GM10248 (cell line): ENCODE measurements at regions not wholly inside any gene's neighbourhood (a gene's known extent, or its start where the extent isn't known, plus 50 kb on each side); places are given as distances from the start of the nearest gene placed in this dataset.

Source experiments
- CTCF ChIA-PET: fragments of 300-600 bp; sonication (Branson Sonifier 250); formaldehyde crosslinking; extraction: SDS; loops from one replicate; lab custom pipeline; 2021; ENCODE audit warnings: antibody characterized with exemption; lab: Yijun Ruan, JAX
- POLR2A ChIA-PET: fragments of 350-650 bp; sonication (Branson Sonifier 250); formaldehyde crosslinking; extraction: SDS; loops from one replicate; lab custom pipeline; 2020; ENCODE audit warnings: antibody characterized with exemption; lab: Yijun Ruan, JAX
- DNase-seq: peaks from one replicate; pipeline ENCODE4 v3.0.0; 2012; ENCODE audit errors: extremely low spot score
- CTCF ChIP-seq: IDR thresholded peaks from 2 replicates; pipeline ENCODE4 v1.5.1; 2012; ENCODE audit warnings: mild to moderate bottlenecking, low read depth; ENCODE audit errors: extremely low read depth, missing control alignments, control extremely low read depth

- DNase-seq = no peak
- ChIA-PET POLR2A (no interaction called here), CTCF (no interaction called here)
- TF ChIP-seq CTCF = no peak
These were observed 51.0 kb upstream of the MLIP start for GRCh38 chr6:54060286-54060685.
